ENCODE measurements at regions not wholly inside any gene's neighbourhood (a gene's known extent, or its start where the extent isn't known, plus 50 kb on each side); places are given as distances from the start of the nearest gene placed in this dataset.

- H3K4ac ChIP-seq (ENCODE audit: low read depth, low read length), result no peak overlapping the region
- no peak overlapping the region for H4K91ac ChIP-seq (ENCODE audit: insufficient read length, low read depth, low read length)
- Mint-ChIP-seq H3K27ac (no peak overlapping the region), H3K36me3 (ENCODE audit: insufficient read depth in 1 of 3, low read depth in 3 of 3) (peaks cover 2 to 9% (median 7%) of the 10 kb centered on the region in 3 experiments; a peak in 5 of 7 replicates), H3K4me3 (no peak overlapping the region; a peak in 1 of 5 replicates), H3K27me3 (ENCODE audit: low read depth) (peaks cover 63% of the 10 kb centered on the region), H3K4me1 (peaks cover 22 to 50% of the 10 kb centered on the region in 2 experiments), H3K9me3 (peaks cover 14 to 17% of the 10 kb centered on the region in 2 experiments)
- no peak overlapping the region for H3K9ac ChIP-seq (ENCODE audit: extremely low read depth, insufficient read length, low read length)
- no CpG with 5 or more reads among the region's 5 CpGs for WGBS (ENCODE audit: extremely low coverage, insufficient read length, low lambda C conversion rate)
- no peaks in the 10 kb centered on the region for H3K79me2 ChIP-seq (ENCODE audit: insufficient read depth, low read length)
- H2BK15ac ChIP-seq (ENCODE audit: low read depth, low read length), result no peak overlapping the region
- no peak for DNase-seq
- H2AFZ ChIP-seq (ENCODE audit: low read length), result no peak overlapping the region
- no peak overlapping the region for H2BK120ac ChIP-seq (ENCODE audit: low read depth, low read length, poor library complexity, severe bottlenecking)
- no peak overlapping the region for H3K56ac ChIP-seq (ENCODE audit: insufficient read length, low read depth, low read length)
- H3K14ac ChIP-seq (ENCODE audit: insufficient read depth, low read length), result no peak overlapping the region
- H3K18ac ChIP-seq (ENCODE audit: insufficient read length, low read depth, low read length), result peak overlapping the region; percentile 35
- H2BK12ac ChIP-seq (ENCODE audit: insufficient read length, low read depth, low read length), result no peak overlapping the region
- H3K4me1 ChIP-seq (ENCODE audit: insufficient read depth, low read length), result peaks cover 8% of the 10 kb centered on the region; the same call in 1 of the 2 replicates
- peaks cover 5% of the 10 kb centered on the region for H3K9me3 ChIP-seq (ENCODE audit: control insufficient read depth, low read depth, low read length)
- no peak overlapping the region for H3K4me2 ChIP-seq (ENCODE audit: insufficient read depth, insufficient read length, low read length)
- no peak overlapping the region for H2BK20ac ChIP-seq (ENCODE audit: low read depth, low read length, poor library complexity, severe bottlenecking)
- H2BK5ac ChIP-seq (ENCODE audit: insufficient read length, low read length), result no peak overlapping the region
- no peaks in the 10 kb centered on the region for H3K23me2 ChIP-seq (ENCODE audit: insufficient read length, low read depth, low read length, poor library complexity, severe bottlenecking)
- no peak overlapping the region for H4K5ac ChIP-seq (ENCODE audit: insufficient read length, low read depth, low read length)
- H3K23ac ChIP-seq (ENCODE audit: insufficient read length, low read depth, low read length), result no peak overlapping the region
- no peak for TF ChIP-seq CTCF (conservative IDR thresholded peaks at IDR 0.05)
- H3T11ph ChIP-seq (ENCODE audit: low read length), result no peak overlapping the region
- no peak overlapping the region for H4K8ac ChIP-seq (replicated peaks; ENCODE audit: insufficient read length, low read depth, low read length)
- 0 out of 2 replicates have a peak, but pooled peaks cover 2% of the 10 kb centered on the region for H3K27me3 ChIP-seq (ENCODE audit: insufficient read depth, low read length)
- no peak overlapping the region for H3K27ac ChIP-seq (ENCODE audit: insufficient read length, low read depth, low read length)
- no peaks in the 10 kb centered on the region for H4K20me1 ChIP-seq (ENCODE audit: control insufficient read depth, insufficient read depth, insufficient read length)
- H2AK5ac ChIP-seq (ENCODE audit: insufficient read length, low read length), result no peak overlapping the region
- no peaks in the 10 kb centered on the region for H3K79me1 ChIP-seq (ENCODE audit: insufficient read depth, low read depth, low read length, poor library complexity, severe bottlenecking)
Measured at GRCh38 chr21:39078322-39079065, 104.8 kb downstream of the PSMG1 start.
